SK-N-SH treated with all-trans-retinoic acid at 6 μM for 48 hours (cell line): ENCODE measurements at regions not wholly inside any gene's neighbourhood (a gene's known extent, or its start where the extent isn't known, plus 50 kb on each side); places are given as distances from the start of the nearest gene placed in this dataset.
"Not testable (repeated sequence)": the region's sequence is repeated elsewhere in the genome, so short reads cannot be mapped to it uniquely, and the experiment has no call there.

Source experiments
- ATAC-seq: fragments of 200-7000 bp; cut with Tn5 transposase; 3 replicates; pipeline ENCODE4 v1.9.1; 2020; ENCODE audit warnings: mild to moderate bottlenecking, moderate library complexity
- BACH2 ChIP-seq: fragments of 250-450 bp; sonication (Bioruptor Pico); IDR thresholded peaks from 2 replicates; pipeline ENCODE4 v1.9.0; 2021; ENCODE audit warnings: mild to moderate bottlenecking, borderline replicate concordance
- CREB5 ChIP-seq: fragments of 250-450 bp; sonication (Bioruptor Pico); IDR thresholded peaks from 2 replicates; pipeline ENCODE4 v1.5.1; 2020; ENCODE audit warnings: low read depth, mild to moderate bottlenecking, moderate library complexity
- CSDC2 ChIP-seq: fragments of 250-450 bp; sonication (Bioruptor Pico); IDR thresholded peaks from 2 replicates; pipeline ENCODE4 v1.5.0; 2020; ENCODE audit warnings: mild to moderate bottlenecking, moderate library complexity
- ESRRG ChIP-seq: fragments of 250-450 bp; sonication (Bioruptor Pico); IDR thresholded peaks from 2 replicates; pipeline ENCODE4 v1.6.1; 2021; ENCODE audit warnings: mild to moderate bottlenecking
- GLIS3 ChIP-seq: fragments of 250-450 bp; sonication (Bioruptor Pico); IDR thresholded peaks from 2 replicates; pipeline ENCODE4 v1.5.0; 2020; ENCODE audit warnings: mild to moderate bottlenecking, moderate library complexity
- POU6F1 ChIP-seq: fragments of 250-450 bp; sonication (Bioruptor Pico); IDR thresholded peaks from 2 replicates; pipeline ENCODE4 v1.8.0; 2021; ENCODE audit warnings: low read depth, mild to moderate bottlenecking, moderate library complexity, borderline replicate concordance
- PPARA ChIP-seq: fragments of 250-450 bp; sonication (Bioruptor Pico); IDR thresholded peaks from 2 replicates; pipeline ENCODE4 v1.5.0; 2020; ENCODE audit warnings: mild to moderate bottlenecking, borderline replicate concordance
- SNAI2 ChIP-seq: fragments of 250-450 bp; sonication (Bioruptor Pico); IDR thresholded peaks from 2 replicates; pipeline ENCODE4 v1.5.0; 2020; ENCODE audit warnings: mild to moderate bottlenecking, moderate library complexity
- TCF4 ChIP-seq: fragments of 250-450 bp; sonication (Bioruptor Pico); IDR thresholded peaks from 2 replicates; pipeline ENCODE4 v1.8.0; 2021; ENCODE audit warnings: mild to moderate bottlenecking, moderate library complexity, borderline replicate concordance
- TSHZ2 ChIP-seq: fragments of 250-450 bp; sonication (Bioruptor Pico); IDR thresholded peaks from 2 replicates; pipeline ENCODE4 v1.5.0; 2020; ENCODE audit warnings: mild to moderate bottlenecking, moderate library complexity
- ZC3H10 ChIP-seq: fragments of 250-450 bp; sonication (Bioruptor Pico); IDR thresholded peaks from 2 replicates; pipeline ENCODE4 v1.5.1; 2021; ENCODE audit warnings: mild to moderate bottlenecking, moderate library complexity
- ZNF565 ChIP-seq: fragments of 450-650 bp; formaldehyde crosslinking; conservative IDR thresholded peaks from 2 replicates; pipeline ENCODE4 v1.5.0; 2020; ENCODE audit warnings: low read depth, mild to moderate bottlenecking, moderate library complexity
- ZNF70 ChIP-seq: fragments of 450-650 bp; formaldehyde crosslinking; IDR thresholded peaks from 2 replicates; pipeline ENCODE4 v1.5.0; 2020; ENCODE audit warnings: mild to moderate bottlenecking, moderate library complexity

- TF ChIP-seq TSHZ2 (CRISPR knock-in tag) (no peak), ZC3H10 (no peak), CSDC2 (CRISPR knock-in tag) (no peak), TCF4 (CRISPR knock-in tag) (no peak)
Measured at GRCh38 chr18:4720518-4720917, 265.4 kb upstream of the DLGAP1 start (continued).

GRCh38 chr18:4705894-4706293 lies 250.8 kb upstream of the DLGAP1 start:
- no peak for ATAC-seq
- TF ChIP-seq ESRRG (CRISPR knock-in tag), result no peak
- TF ChIP-seq TSHZ2 (CRISPR knock-in tag), result no peak
- no peak for TF ChIP-seq CREB5 (CRISPR knock-in tag)
- TF ChIP-seq SNAI2 (CRISPR knock-in tag), result no peak
- TF ChIP-seq POU6F1 (CRISPR knock-in tag), result no peak

GRCh38 chr18:4704781-4705180 lies 249.7 kb upstream of the DLGAP1 start:
- ATAC-seq, result no peak

GRCh38 chr18:4691836-4692235 lies 236.7 kb upstream of the DLGAP1 start:
- TF ChIP-seq ZC3H10, result no peak
- TF ChIP-seq CREB5 (CRISPR knock-in tag), result no peak
- ATAC-seq, result no peak

More at GRCh38 chr18:4704781-4705180, 249.7 kb upstream of the DLGAP1 start:
- TF ChIP-seq BACH2 (CRISPR knock-in tag) (no peak), ZNF565 (CRISPR knock-in tag) (no peak), PPARA (CRISPR knock-in tag) (no peak), ZNF70 (CRISPR knock-in tag) (no peak), ZC3H10 (no peak)

GRCh38 chr18:4678685-4679084 lies 223.6 kb upstream of the DLGAP1 start:
- ATAC-seq, result not testable (repeated sequence)

GRCh38 chr18:4677006-4677405 lies 221.9 kb upstream of the DLGAP1 start:
- ATAC-seq, result no peak
- no peak for TF ChIP-seq BACH2 (CRISPR knock-in tag)
- no peak for TF ChIP-seq CSDC2 (CRISPR knock-in tag)
- no peak for TF ChIP-seq GLIS3 (CRISPR knock-in tag)
- TF ChIP-seq, all 23 proteins: peak for 0
